Prostate gland (tissue), 2 donors: ENCODE measurements at regions not wholly inside any gene's neighbourhood (a gene's known extent, or its start where the extent isn't known, plus 50 kb on each side); places are given as distances from the start of the nearest gene placed in this dataset.

Experiments
- POLR2AphosphoS5 ChIP-seq: sonication (generic); formaldehyde crosslinking; IDR thresholded peaks from one replicate; pipeline ENCODE4 v1.6.1; 2017; ENCODE audit warnings: antibody characterized with exemption
- TF ChIP-seq, protein P1 (sequence below), 4 experiments: fragments of 200-600 bp in 2 of 4; fragments of 450-650 bp in 2 of 4; sonication (generic) in 2 of 4; IDR thresholded peaks; 1 replicate in 3 of 4; 2 replicates in 1 of 4; pipeline ENCODE4 v1.5.1; 2016 to 2019; ENCODE audit warnings: antibody characterized with exemption in 4 of 4, mild to moderate bottlenecking in 2 of 4, moderate library complexity in 2 of 4

DNA sequence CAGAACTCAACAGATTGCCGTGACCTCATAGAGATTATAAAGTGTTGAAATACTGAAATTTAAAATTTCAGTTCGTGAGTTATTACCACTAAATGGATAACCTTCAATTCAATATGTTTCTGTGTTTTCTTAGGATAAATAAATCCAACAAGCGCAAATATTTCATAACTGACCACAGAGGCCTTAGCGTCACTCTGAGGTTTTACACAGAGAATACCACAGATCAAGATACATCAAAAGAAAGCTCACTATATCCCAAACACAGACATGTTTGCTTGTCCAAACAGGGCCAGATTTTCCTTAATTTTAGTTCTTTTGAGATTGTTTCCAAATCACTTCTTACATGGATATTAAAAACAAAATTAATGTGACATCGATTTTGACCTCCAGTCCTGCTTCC is 235.8 kb downstream of the EFNB2 start:
- TF ChIP-seq, protein P1, sequence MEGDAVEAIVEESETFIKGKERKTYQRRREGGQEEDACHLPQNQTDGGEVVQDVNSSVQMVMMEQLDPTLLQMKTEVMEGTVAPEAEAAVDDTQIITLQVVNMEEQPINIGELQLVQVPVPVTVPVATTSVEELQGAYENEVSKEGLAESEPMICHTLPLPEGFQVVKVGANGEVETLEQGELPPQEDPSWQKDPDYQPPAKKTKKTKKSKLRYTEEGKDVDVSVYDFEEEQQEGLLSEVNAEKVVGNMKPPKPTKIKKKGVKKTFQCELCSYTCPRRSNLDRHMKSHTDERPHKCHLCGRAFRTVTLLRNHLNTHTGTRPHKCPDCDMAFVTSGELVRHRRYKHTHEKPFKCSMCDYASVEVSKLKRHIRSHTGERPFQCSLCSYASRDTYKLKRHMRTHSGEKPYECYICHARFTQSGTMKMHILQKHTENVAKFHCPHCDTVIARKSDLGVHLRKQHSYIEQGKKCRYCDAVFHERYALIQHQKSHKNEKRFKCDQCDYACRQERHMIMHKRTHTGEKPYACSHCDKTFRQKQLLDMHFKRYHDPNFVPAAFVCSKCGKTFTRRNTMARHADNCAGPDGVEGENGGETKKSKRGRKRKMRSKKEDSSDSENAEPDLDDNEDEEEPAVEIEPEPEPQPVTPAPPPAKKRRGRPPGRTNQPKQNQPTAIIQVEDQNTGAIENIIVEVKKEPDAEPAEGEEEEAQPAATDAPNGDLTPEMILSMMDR (IDR thresholded peaks at IDR 0.05), result no peak
- no peak for TF ChIP-seq POLR2AphosphoS5
